ENCODE measurements at regions not wholly inside any gene's neighbourhood (a gene's known extent, or its start where the extent isn't known, plus 50 kb on each side); places are given as distances from the start of the nearest gene placed in this dataset.

- peak; percentile 18 to 34; a peak in 3 of 4 replicates for TF ChIP-seq CTCF (conservative IDR thresholded peaks at IDR 0.05; ENCODE audit: low read depth in 2 of 2)
- TF ChIP-seq POLR2AphosphoS5 (IDR thresholded peaks at IDR 0.05; ENCODE audit: low read depth) = no peak
- TF ChIP-seq CREB1 (CRISPR knock-in tag; IDR thresholded peaks at IDR 0.05; ENCODE audit: low read depth) = no peak
- no peak for TF ChIP-seq EZH2 (IDR thresholded peaks at IDR 0.05; ENCODE audit: low read depth, unreplicated experiment)
- TF ChIP-seq STAT1 (IDR thresholded peaks at IDR 0.05; ENCODE audit: unreplicated experiment) = no peak
- no peak for TF ChIP-seq JUNB (IDR thresholded peaks at IDR 0.05; ENCODE audit: unreplicated experiment)
- TF ChIP-seq EZH2phosphoT487 (IDR thresholded peaks at IDR 0.05; ENCODE audit: unreplicated experiment) = no peak
- TF ChIP-seq ZNF331 (CRISPR knock-in tag; IDR thresholded peaks at IDR 0.05; ENCODE audit: low read depth) = no peak
Observed at GRCh38 chr12:66942741-66943465, 264.0 kb upstream of the GRIP1 start.
